ENCODE measurements at regions not wholly inside any gene's neighbourhood (a gene's known extent, or its start where the extent isn't known, plus 50 kb on each side); places are given as distances from the start of the nearest gene placed in this dataset.

DNA sequence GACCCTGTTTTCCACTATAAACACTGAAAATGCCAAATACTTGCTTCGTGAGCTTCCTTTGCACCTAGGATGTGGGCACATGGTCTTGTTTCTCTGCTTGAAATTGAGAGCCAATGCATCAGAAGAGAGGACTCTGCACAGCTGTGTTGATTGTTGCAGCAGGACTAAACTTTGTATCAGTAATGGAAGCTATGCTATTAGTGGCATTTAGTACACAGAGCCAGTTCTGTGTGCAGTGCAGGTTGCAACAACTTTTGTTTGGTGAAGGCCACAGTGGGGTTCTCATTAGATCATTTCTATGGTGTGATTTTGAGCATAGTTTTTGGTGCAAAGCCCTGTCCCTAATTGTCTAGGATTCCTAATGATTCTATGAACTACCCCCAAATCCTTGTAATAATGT lies 54.4 kb upstream of the ANKRD17 start:
- ChIA-PET CTCF (interaction anchor here (1.0 to 2.1 kb wide), 2 partner anchors 119 to 133 kb away, joined by 3 to 12 read pairs; no protein-coding TSS in a partner anchor), POLR2A (no interaction called here)
- H3K9me3 Mint-ChIP-seq (ENCODE audit: insufficient read depth): no peaks in the 10 kb centered on the region

DNA sequence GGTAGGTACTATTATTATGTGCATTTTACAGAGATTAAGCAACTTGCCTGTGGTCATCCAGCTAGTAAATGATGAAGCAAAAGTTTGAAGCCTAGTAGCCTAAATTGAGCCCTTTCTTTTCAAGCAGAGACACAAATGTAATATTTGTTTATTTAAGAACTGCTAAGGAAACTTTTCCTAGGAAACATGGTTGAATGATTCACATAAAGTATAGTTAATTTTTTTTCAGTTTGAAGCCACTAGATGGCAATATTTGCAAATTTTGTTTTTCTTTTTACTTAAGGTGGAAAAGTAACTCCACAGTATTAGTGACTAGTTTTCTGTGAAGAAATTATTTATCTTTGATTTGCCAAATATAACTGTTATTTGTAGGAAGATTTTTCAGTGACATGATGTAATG lies 52.8 kb upstream of the ANKRD17 start:
- H3K36me3 Mint-ChIP-seq (ENCODE audit: low read depth): no peaks in the 10 kb centered on the region
- no peaks in the 10 kb centered on the region for H3K9me3 Mint-ChIP-seq (ENCODE audit: insufficient read depth)
- no peaks in the 10 kb centered on the region for H3K27me3 Mint-ChIP-seq (ENCODE audit: low read depth)
- DNase-seq: no peak
- H3K27ac Mint-ChIP-seq: no peak overlapping the region
- no peaks in the 10 kb centered on the region for H3K4me1 Mint-ChIP-seq (ENCODE audit: low read depth)
- ChIA-PET POLR2A (interaction anchor here (0.6 kb wide), 1 partner anchor 16 kb away, joined by 3 read pairs; no protein-coding TSS in a partner anchor), CTCF (interaction anchor here (0.8 to 0.9 kb wide), 3 partner anchors 33 to 351 kb away, joined by 3 read pairs; no protein-coding TSS in a partner anchor)
- no peak for ATAC-seq
- H3K4me3 Mint-ChIP-seq: no peak overlapping the region

More for the DNA sequence above, 54.4 kb upstream of the ANKRD17 start:
- Mint-ChIP-seq H3K36me3 (ENCODE audit: low read depth) (no peaks in the 10 kb centered on the region), H3K4me3 (no peak overlapping the region), H3K4me1 (ENCODE audit: low read depth) (no peaks in the 10 kb centered on the region), H3K27me3 (ENCODE audit: low read depth) (no peaks in the 10 kb centered on the region), H3K27ac (no peak overlapping the region)
- ATAC-seq: no peak
- no peak for DNase-seq

DNA sequence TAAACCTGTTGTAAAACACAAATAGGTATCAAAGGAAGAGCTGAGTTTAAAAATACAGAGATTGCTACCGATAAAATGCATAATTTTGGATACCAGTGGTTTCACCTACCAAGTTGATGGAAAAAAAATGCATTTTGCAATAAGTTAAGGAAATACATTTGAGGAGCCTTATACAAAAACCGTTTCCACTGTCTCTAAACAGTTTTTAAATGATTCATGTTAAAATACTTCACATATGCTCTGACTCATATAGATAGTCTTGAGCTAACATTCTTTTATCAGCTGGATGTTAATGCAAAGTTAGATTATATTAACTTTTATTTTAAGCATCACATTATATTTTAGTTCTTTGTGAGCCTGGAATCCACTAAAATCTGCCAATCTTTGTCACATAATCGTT lies 50.6 kb upstream of the ANKRD17 start:
- no peak for ATAC-seq
- Mint-ChIP-seq H3K36me3 (ENCODE audit: low read depth) (no peaks in the 10 kb centered on the region), H3K27ac (no peak overlapping the region), H3K4me1 (ENCODE audit: low read depth) (no peaks in the 10 kb centered on the region), H3K9me3 (ENCODE audit: insufficient read depth) (no peaks in the 10 kb centered on the region), H3K27me3 (ENCODE audit: low read depth) (no peaks in the 10 kb centered on the region), H3K4me3 (no peak overlapping the region)
- DNase-seq: no peak
- CTCF ChIA-PET: interaction anchor here (1.1 kb wide), 1 partner anchor 137 kb away, joined by 5 read pairs; no protein-coding TSS in a partner anchor
- POLR2A ChIA-PET: no interaction called here
